GM23338 (cell line): ENCODE measurements at regions not wholly inside any gene's neighbourhood (a gene's known extent, or its start where the extent isn't known, plus 50 kb on each side); places are given as distances from the start of the nearest gene placed in this dataset.

Experiments used
- ATAC-seq: fragments of 200-7000 bp; cut with Tn5 transposase; 3 replicates; pipeline ENCODE4 v1.9.1; 2020
- DNase-seq: peaks from one replicate; pipeline ENCODE4 v3.0.0-alpha.2; 2015; ENCODE audit warnings: low spot score
- H2AFZ ChIP-seq: fragments of 200-600 bp; sonication (generic); 2 replicates; pipeline ENCODE4 v1.8.0; 2016; ENCODE audit warnings: antibody characterized with exemption, mild to moderate bottlenecking, moderate library complexity
- H3F3A ChIP-seq: fragments of 200-600 bp; sonication (generic); replicated peaks from 2 replicates; pipeline ENCODE4 v1.8.0; 2017; ENCODE audit warnings: antibody characterized with exemption, mixed run types, low read depth
- H3K27ac ChIP-seq: fragments of 200-600 bp; sonication (generic); 2 replicates; pipeline ENCODE4 v1.6.1; 2016; ENCODE audit warnings: low read depth
- H3K27me3 ChIP-seq: fragments of 200-600 bp; sonication (generic); 2 replicates; pipeline ENCODE4 v1.8.0; 2016; ENCODE audit warnings: mild to moderate bottlenecking, mixed run types, moderate library complexity; ENCODE audit not compliant: insufficient read depth
- H3K36me3 ChIP-seq: fragments of 200-600 bp; sonication (generic); 2 replicates; pipeline ENCODE4 v1.8.0; 2016; ENCODE audit warnings: mild to moderate bottlenecking; ENCODE audit not compliant: insufficient read depth
- H3K4me1 ChIP-seq: fragments of 200-600 bp; sonication (generic); 2 replicates; pipeline ENCODE4 v1.8.0; 2016; ENCODE audit warnings: mild to moderate bottlenecking, moderate library complexity; ENCODE audit not compliant: insufficient read depth
- H3K4me2 ChIP-seq: fragments of 200-600 bp; sonication (generic); 2 replicates; pipeline ENCODE4 v1.7.1; 2017; ENCODE audit warnings: mixed run types
- H3K4me3 ChIP-seq: fragments of 200-600 bp; sonication (generic); 2 replicates; pipeline ENCODE4 v1.6.1; 2016; ENCODE audit warnings: mixed run types
- H3K79me2 ChIP-seq: fragments of 200-600 bp; sonication (generic); replicated peaks from 2 replicates; pipeline ENCODE4 v1.8.0; 2017; ENCODE audit warnings: mild to moderate bottlenecking; ENCODE audit not compliant: insufficient read depth
- H3K9me2 ChIP-seq: fragments of 200-600 bp; sonication (generic); 2 replicates; pipeline ENCODE4 v1.8.0; 2017; ENCODE audit not compliant: insufficient read depth
- H4K20me1 ChIP-seq: fragments of 200-600 bp; sonication (generic); replicated peaks from 2 replicates; pipeline ENCODE4 v1.8.0; 2017; ENCODE audit warnings: mild to moderate bottlenecking; ENCODE audit not compliant: insufficient read depth
- H3K27ac Mint-ChIP-seq: 2 replicates; pipeline ENCODE4 v1.8.0; 2020; ENCODE audit warnings: inconsistent platforms, mild to moderate bottlenecking, moderate library complexity, mixed read lengths
- H3K27me3 Mint-ChIP-seq: 3 replicates; pipeline ENCODE4 v1.8.0; 2022; ENCODE audit warnings: low read depth, mild to moderate bottlenecking, moderate library complexity, mixed read lengths, inconsistent platforms; ENCODE audit not compliant: insufficient read depth, poor library complexity
- H3K36me3 Mint-ChIP-seq: 3 replicates; pipeline ENCODE4 v1.8.0; 2021; ENCODE audit warnings: low read depth, mild to moderate bottlenecking, inconsistent platforms, moderate library complexity, mixed read lengths
- H3K4me1 Mint-ChIP-seq: 3 replicates; pipeline ENCODE4 v1.8.0; 2020; ENCODE audit warnings: mild to moderate bottlenecking, inconsistent platforms, mixed read lengths
- H3K4me3 Mint-ChIP-seq: 3 replicates; pipeline ENCODE4 v1.8.0; 2021; ENCODE audit warnings: moderate library complexity, mild to moderate bottlenecking, inconsistent platforms, mixed read lengths
- H3K9me3 Mint-ChIP-seq: 3 replicates; pipeline ENCODE4 v1.8.0; 2020; ENCODE audit warnings: moderate library complexity, mild to moderate bottlenecking, inconsistent platforms, mixed read lengths
- CREB1 ChIP-seq: fragments of 250-450 bp; sonication (Bioruptor Pico); IDR thresholded peaks from 2 replicates; pipeline ENCODE4 v1.5.0; 2020; ENCODE audit warnings: low read depth, mild to moderate bottlenecking, moderate library complexity
- CTCF ChIP-seq, 2 experiments: fragments of 200-600 bp in 1 of 2; sonication (generic) in 1 of 2; conservative IDR thresholded peaks; 2 replicates each; pipeline versions ENCODE4 v1.5.1 to v1.6.1; 2016 to 2017; ENCODE audit warnings: antibody characterized with exemption in 2 of 2, low read depth in 2 of 2, mild to moderate bottlenecking in 2 of 2, moderate library complexity in 1 of 2
- EZH2 ChIP-seq: fragments of 200-600 bp; sonication (generic); IDR thresholded peaks from one replicate; pipeline ENCODE4 v1.8.0; 2017; ENCODE audit warnings: antibody characterized with exemption, mild to moderate bottlenecking, low read depth; ENCODE audit not compliant: unreplicated experiment
- EZH2phosphoT487 ChIP-seq: fragments of 200-600 bp; sonication (generic); IDR thresholded peaks from one replicate; pipeline ENCODE4 v1.8.1; 2018; ENCODE audit warnings: antibody characterized with exemption; ENCODE audit not compliant: unreplicated experiment
- JUNB ChIP-seq: IDR thresholded peaks from one replicate; pipeline ENCODE4 v1.6.1; 2016; ENCODE audit warnings: antibody characterized with exemption; ENCODE audit not compliant: unreplicated experiment
- NANOG ChIP-seq: IDR thresholded peaks from 2 replicates; pipeline ENCODE4 v1.6.1; 2016; ENCODE audit warnings: antibody characterized with exemption, borderline replicate concordance
- POLR2AphosphoS5 ChIP-seq: IDR thresholded peaks from 2 replicates; pipeline ENCODE4 v1.6.1; 2016; ENCODE audit warnings: antibody characterized with exemption, low read depth
- STAT1 ChIP-seq: IDR thresholded peaks from one replicate; pipeline ENCODE4 v1.6.1; 2016; ENCODE audit warnings: antibody characterized with exemption; ENCODE audit not compliant: unreplicated experiment
- ZNF114 ChIP-seq: fragments of 250-450 bp; sonication (Bioruptor Pico); IDR thresholded peaks from 2 replicates; pipeline ENCODE4 v1.5.0; 2020; ENCODE audit warnings: mild to moderate bottlenecking, moderate library complexity
- ZNF331 ChIP-seq: fragments of 250-450 bp; sonication (Bioruptor Pico); IDR thresholded peaks from 2 replicates; pipeline ENCODE4 v1.5.0; 2020; ENCODE audit warnings: low read depth, mild to moderate bottlenecking, moderate library complexity
- ZNF462 ChIP-seq: fragments of 250-450 bp; sonication (Bioruptor Pico); IDR thresholded peaks from 2 replicates; pipeline ENCODE4 v1.5.0; 2020; ENCODE audit warnings: mild to moderate bottlenecking, moderate library complexity
- TF ChIP-seq, protein P1 (sequence below): IDR thresholded peaks from 2 replicates; pipeline ENCODE4 v1.6.1; 2016; ENCODE audit warnings: antibody characterized with exemption
- TF ChIP-seq, protein P2 (sequence below): IDR thresholded peaks from one replicate; pipeline ENCODE4 v1.6.1; 2018; ENCODE audit warnings: antibody characterized with exemption; ENCODE audit not compliant: unreplicated experiment

DNA sequence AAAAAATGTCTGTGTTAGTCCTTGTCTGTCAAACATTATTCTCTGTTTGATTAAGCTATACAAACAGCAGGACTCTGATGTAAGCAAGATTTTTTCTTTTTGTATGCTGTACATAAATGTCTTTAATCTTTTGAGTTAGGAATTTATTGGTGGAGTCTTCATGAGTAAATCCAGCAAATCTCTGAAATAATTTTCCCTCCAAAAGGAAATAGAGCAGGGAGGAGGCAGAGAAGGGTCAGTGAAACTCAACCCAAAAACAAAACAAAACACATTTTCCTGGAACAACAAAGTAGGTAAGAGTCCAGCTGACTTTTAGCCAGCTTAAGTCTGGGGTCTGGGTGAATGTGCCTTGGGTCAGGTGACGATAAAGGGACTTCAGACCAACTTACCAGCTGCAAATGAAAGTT, 113.7 kb downstream of the FOXA2 start:
- no peak overlapping the region for H3K4me3 ChIP-seq
- H3K27ac Mint-ChIP-seq = no peak overlapping the region
- ATAC-seq (no peak), DNase-seq (no peak)
- H3K4me2 ChIP-seq = no peak overlapping the region
- no peaks in the 10 kb centered on the region for H3K4me1 ChIP-seq
- no peaks in the 10 kb centered on the region for H4K20me1 ChIP-seq
- no peak overlapping the region for H3K4me3 Mint-ChIP-seq
- no peaks in the 10 kb centered on the region for H3F3A ChIP-seq
- no peaks in the 10 kb centered on the region for H3K79me2 ChIP-seq
- H3K9me3 Mint-ChIP-seq = peaks cover 3% of the 10 kb centered on the region; the same call in 1 of the 3 replicates
- H3K27me3 ChIP-seq = peaks cover 4% of the 10 kb centered on the region; the same call in 1 of the 2 replicates
- no peak overlapping the region for H3K27ac ChIP-seq
- H3K4me1 Mint-ChIP-seq = peaks cover 3% of the 10 kb centered on the region; the same call in 1 of the 3 replicates
- TF ChIP-seq, protein P1, sequence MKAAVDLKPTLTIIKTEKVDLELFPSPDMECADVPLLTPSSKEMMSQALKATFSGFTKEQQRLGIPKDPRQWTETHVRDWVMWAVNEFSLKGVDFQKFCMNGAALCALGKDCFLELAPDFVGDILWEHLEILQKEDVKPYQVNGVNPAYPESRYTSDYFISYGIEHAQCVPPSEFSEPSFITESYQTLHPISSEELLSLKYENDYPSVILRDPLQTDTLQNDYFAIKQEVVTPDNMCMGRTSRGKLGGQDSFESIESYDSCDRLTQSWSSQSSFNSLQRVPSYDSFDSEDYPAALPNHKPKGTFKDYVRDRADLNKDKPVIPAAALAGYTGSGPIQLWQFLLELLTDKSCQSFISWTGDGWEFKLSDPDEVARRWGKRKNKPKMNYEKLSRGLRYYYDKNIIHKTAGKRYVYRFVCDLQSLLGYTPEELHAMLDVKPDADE = no peak
- TF ChIP-seq, protein P2, sequence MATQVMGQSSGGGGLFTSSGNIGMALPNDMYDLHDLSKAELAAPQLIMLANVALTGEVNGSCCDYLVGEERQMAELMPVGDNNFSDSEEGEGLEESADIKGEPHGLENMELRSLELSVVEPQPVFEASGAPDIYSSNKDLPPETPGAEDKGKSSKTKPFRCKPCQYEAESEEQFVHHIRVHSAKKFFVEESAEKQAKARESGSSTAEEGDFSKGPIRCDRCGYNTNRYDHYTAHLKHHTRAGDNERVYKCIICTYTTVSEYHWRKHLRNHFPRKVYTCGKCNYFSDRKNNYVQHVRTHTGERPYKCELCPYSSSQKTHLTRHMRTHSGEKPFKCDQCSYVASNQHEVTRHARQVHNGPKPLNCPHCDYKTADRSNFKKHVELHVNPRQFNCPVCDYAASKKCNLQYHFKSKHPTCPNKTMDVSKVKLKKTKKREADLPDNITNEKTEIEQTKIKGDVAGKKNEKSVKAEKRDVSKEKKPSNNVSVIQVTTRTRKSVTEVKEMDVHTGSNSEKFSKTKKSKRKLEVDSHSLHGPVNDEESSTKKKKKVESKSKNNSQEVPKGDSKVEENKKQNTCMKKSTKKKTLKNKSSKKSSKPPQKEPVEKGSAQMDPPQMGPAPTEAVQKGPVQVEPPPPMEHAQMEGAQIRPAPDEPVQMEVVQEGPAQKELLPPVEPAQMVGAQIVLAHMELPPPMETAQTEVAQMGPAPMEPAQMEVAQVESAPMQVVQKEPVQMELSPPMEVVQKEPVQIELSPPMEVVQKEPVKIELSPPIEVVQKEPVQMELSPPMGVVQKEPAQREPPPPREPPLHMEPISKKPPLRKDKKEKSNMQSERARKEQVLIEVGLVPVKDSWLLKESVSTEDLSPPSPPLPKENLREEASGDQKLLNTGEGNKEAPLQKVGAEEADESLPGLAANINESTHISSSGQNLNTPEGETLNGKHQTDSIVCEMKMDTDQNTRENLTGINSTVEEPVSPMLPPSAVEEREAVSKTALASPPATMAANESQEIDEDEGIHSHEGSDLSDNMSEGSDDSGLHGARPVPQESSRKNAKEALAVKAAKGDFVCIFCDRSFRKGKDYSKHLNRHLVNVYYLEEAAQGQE = no peak
- no peak for TF ChIP-seq CREB1 (CRISPR knock-in tag)
- TF ChIP-seq EZH2phosphoT487 = no peak
- TF ChIP-seq ZNF462 (CRISPR knock-in tag) = no peak
- no peak for TF ChIP-seq POLR2AphosphoS5
- TF ChIP-seq NANOG = no peak
- TF ChIP-seq STAT1 = no peak
- no peak for TF ChIP-seq ZNF114 (CRISPR knock-in tag)
- no peak for TF ChIP-seq CTCF (conservative IDR thresholded peaks at IDR 0.05; ENCODE audit: low read depth in 2 of 2)
- TF ChIP-seq JUNB = no peak
- TF ChIP-seq EZH2 = no peak
- TF ChIP-seq ZNF331 (CRISPR knock-in tag) = no peak
- no peaks in the 10 kb centered on the region for H3K36me3 Mint-ChIP-seq
- no peak overlapping the region for H2AFZ ChIP-seq
- peaks cover 4% of the 10 kb centered on the region for H3K27me3 Mint-ChIP-seq
- no peaks in the 10 kb centered on the region for H3K36me3 ChIP-seq
- H3K9me2 ChIP-seq = no peaks in the 10 kb centered on the region
